ENCODE measurements at regions not wholly inside any gene's neighbourhood (a gene's known extent, or its start where the extent isn't known, plus 50 kb on each side); places are given as distances from the start of the nearest gene placed in this dataset.
A peak's percentile ranks its signal among the peaks of the same experiment; 100 is the strongest.

- H3K4me1 ChIP-seq, result no peaks in the 10 kb centered on the region
- no peak for DNase-seq (ENCODE audit: low spot score)
- H3K4me2 ChIP-seq, result no peak overlapping the region
- no peak overlapping the region for H3K9ac ChIP-seq
- Mint-ChIP-seq H3K27me3 (ENCODE audit: insufficient read depth, low read depth) (no peaks in the 10 kb centered on the region), H3K4me3 (no peak overlapping the region), H3K36me3 (no peaks in the 10 kb centered on the region), H3K27ac (no peak overlapping the region), H3K9me3 (no peaks in the 10 kb centered on the region), H3K4me1 (peaks cover 14% of the 10 kb centered on the region)
- H3K27ac ChIP-seq, result no peak overlapping the region
- no peaks in the 10 kb centered on the region for H3F3A ChIP-seq (ENCODE audit: low read depth)
- H3K27me3 ChIP-seq, result no peaks in the 10 kb centered on the region
- peaks cover 5% of the 10 kb centered on the region for H3K9me3 ChIP-seq (ENCODE audit: low read depth)
- no peak overlapping the region for H3K4me3 ChIP-seq
- no peak for TF ChIP-seq EZH2phosphoT487 (IDR thresholded peaks at IDR 0.05)
- no peak for TF ChIP-seq EZH2 (IDR thresholded peaks at IDR 0.05)
- TF ChIP-seq, protein P1, sequence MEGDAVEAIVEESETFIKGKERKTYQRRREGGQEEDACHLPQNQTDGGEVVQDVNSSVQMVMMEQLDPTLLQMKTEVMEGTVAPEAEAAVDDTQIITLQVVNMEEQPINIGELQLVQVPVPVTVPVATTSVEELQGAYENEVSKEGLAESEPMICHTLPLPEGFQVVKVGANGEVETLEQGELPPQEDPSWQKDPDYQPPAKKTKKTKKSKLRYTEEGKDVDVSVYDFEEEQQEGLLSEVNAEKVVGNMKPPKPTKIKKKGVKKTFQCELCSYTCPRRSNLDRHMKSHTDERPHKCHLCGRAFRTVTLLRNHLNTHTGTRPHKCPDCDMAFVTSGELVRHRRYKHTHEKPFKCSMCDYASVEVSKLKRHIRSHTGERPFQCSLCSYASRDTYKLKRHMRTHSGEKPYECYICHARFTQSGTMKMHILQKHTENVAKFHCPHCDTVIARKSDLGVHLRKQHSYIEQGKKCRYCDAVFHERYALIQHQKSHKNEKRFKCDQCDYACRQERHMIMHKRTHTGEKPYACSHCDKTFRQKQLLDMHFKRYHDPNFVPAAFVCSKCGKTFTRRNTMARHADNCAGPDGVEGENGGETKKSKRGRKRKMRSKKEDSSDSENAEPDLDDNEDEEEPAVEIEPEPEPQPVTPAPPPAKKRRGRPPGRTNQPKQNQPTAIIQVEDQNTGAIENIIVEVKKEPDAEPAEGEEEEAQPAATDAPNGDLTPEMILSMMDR (IDR thresholded peaks at IDR 0.05), result no peak
- H3K36me3 ChIP-seq, result no peaks in the 10 kb centered on the region
- no peak overlapping the region for H2AFZ ChIP-seq (replicated peaks)
- no peaks in the 10 kb centered on the region for H3K79me2 ChIP-seq (ENCODE audit: low read depth)
- no peaks in the 10 kb centered on the region for H4K20me1 ChIP-seq (ENCODE audit: low read depth)
Measured at GRCh38 chr7:10910447-10910846, 63.2 kb upstream of the PHF14 start.

DNA sequence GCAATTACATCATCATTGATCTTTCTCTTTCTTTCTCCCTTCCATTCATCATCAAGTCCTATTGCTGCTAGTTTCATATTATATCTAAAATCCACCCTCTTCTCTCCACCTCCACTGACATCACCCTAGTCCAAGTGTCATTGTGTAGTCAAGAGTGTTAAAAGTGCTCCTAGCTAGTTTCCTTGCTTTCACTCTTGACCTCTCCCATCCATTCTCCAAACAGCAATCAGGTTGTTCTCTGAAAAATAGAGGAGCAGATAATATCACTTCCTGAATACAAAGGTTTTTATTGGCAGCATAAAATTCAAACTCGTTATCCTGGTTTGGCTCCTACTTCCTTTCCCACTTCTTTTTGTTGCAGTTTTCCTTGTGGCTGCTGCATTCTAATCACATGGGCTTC is 61.6 kb upstream of the PHF14 start:
- H2AFZ ChIP-seq (replicated peaks), result no peak overlapping the region
- H3K79me2 ChIP-seq (ENCODE audit: low read depth), result no peaks in the 10 kb centered on the region
- no peak overlapping the region for H3K9ac ChIP-seq
- Mint-ChIP-seq H3K4me3 (no peak overlapping the region), H3K4me1 (peaks cover 14% of the 10 kb centered on the region), H3K36me3 (no peaks in the 10 kb centered on the region), H3K9me3 (no peaks in the 10 kb centered on the region), H3K27ac (no peak overlapping the region), H3K27me3 (ENCODE audit: insufficient read depth, low read depth) (peaks cover 3% of the 10 kb centered on the region)
- no peak for DNase-seq (ENCODE audit: low spot score)
- H3K27ac ChIP-seq, result no peak overlapping the region
- H3K27me3 ChIP-seq, result no peaks in the 10 kb centered on the region
- H3K4me2 ChIP-seq, result no peak overlapping the region
- H3K36me3 ChIP-seq, result no peaks in the 10 kb centered on the region
- peaks cover 5% of the 10 kb centered on the region for H3K9me3 ChIP-seq (ENCODE audit: low read depth)
- H3K4me3 ChIP-seq, result no peak overlapping the region
- no peaks in the 10 kb centered on the region for H3K4me1 ChIP-seq
- H4K20me1 ChIP-seq (ENCODE audit: low read depth), result no peaks in the 10 kb centered on the region
- TF ChIP-seq, protein P1 (IDR thresholded peaks at IDR 0.05), result no peak
- TF ChIP-seq EZH2 (IDR thresholded peaks at IDR 0.05) (no peak), EZH2phosphoT487 (IDR thresholded peaks at IDR 0.05) (no peak)
- H3F3A ChIP-seq (ENCODE audit: low read depth), result no peaks in the 10 kb centered on the region

GRCh38 chr7:10913457-10913856 is 60.2 kb upstream of the PHF14 start:
- H3K4me3 ChIP-seq, result no peak overlapping the region
- no peak overlapping the region for H3K4me3 Mint-ChIP-seq
- no peak overlapping the region for H3K27ac ChIP-seq
- peaks cover 5% of the 10 kb centered on the region for H3K9me3 ChIP-seq (ENCODE audit: low read depth)
- H3K4me1 ChIP-seq, result no peaks in the 10 kb centered on the region
- no peaks in the 10 kb centered on the region for H3K9me3 Mint-ChIP-seq
- no peak overlapping the region for H2AFZ ChIP-seq (replicated peaks)
- peaks cover 14% of the 10 kb centered on the region for H3K4me1 Mint-ChIP-seq
- no peak for DNase-seq (ENCODE audit: low spot score)
- no peaks in the 10 kb centered on the region for H3K36me3 ChIP-seq
- H3K27ac Mint-ChIP-seq, result peak overlapping the region; percentile 50
- H3K27me3 Mint-ChIP-seq (ENCODE audit: insufficient read depth, low read depth), result peaks cover 3% of the 10 kb centered on the region
- H4K20me1 ChIP-seq (ENCODE audit: low read depth), result no peaks in the 10 kb centered on the region
- H3K36me3 Mint-ChIP-seq, result no peaks in the 10 kb centered on the region
- no peak overlapping the region for H3K9ac ChIP-seq
- H3K4me2 ChIP-seq, result no peak overlapping the region
- no peaks in the 10 kb centered on the region for H3K79me2 ChIP-seq (ENCODE audit: low read depth)
- H3K27me3 ChIP-seq, result no peaks in the 10 kb centered on the region
- TF ChIP-seq EZH2phosphoT487 (IDR thresholded peaks at IDR 0.05) (no peak), EZH2 (IDR thresholded peaks at IDR 0.05) (no peak)
- TF ChIP-seq, protein P1 (IDR thresholded peaks at IDR 0.05), result no peak
- H3F3A ChIP-seq (ENCODE audit: low read depth), result no peaks in the 10 kb centered on the region
